ENCODE measurements at regions not wholly inside any gene's neighbourhood (a gene's known extent, or its start where the extent isn't known, plus 50 kb on each side); places are given as distances from the start of the nearest gene placed in this dataset.

DNA sequence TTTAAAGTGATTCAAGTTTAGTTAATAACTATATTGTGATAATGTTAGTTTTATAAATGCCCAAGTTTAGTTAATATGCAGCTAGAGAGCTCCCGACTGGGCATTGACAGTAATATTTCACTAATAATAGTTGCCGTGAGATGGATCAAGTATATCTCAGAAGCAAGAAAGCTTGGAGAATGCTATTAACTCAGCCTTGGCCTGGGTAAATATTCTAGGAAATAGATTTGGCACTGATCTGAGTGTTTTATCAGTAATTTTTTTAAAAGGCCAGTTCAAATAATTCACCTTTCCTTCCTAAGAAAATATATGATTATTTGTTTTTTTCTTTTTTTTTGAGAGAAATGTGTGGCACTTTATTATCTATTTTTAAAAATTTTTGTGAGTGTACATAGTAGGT lies 305.3 kb downstream of the CSNK1G3 start:
- peaks cover 14% of the 10 kb centered on the region for H3K4me1 ChIP-seq (ENCODE audit: control insufficient read depth, insufficient read depth, low read length, poor library complexity, severe bottlenecking)
- no peaks in the 10 kb centered on the region for H3K36me3 ChIP-seq (ENCODE audit: control insufficient read depth, insufficient read depth, low read length)
- no peaks in the 10 kb centered on the region for H3K9me3 ChIP-seq (ENCODE audit: control insufficient read depth, low read length)
- WGBS, 2 experiments (ENCODE audit: insufficient coverage in 2 of 2), result 83% methylated on average over 1 of the region's 2 CpGs; no CpG with 5 or more reads in 1 of the 2 experiments
- no peak overlapping the region for H3K4me3 ChIP-seq (ENCODE audit: extremely low read depth, insufficient read depth, low read length, poor library complexity, severe bottlenecking)
- no peak overlapping the region for H3K27ac ChIP-seq (ENCODE audit: low read depth, low read length, severe bottlenecking)

DNA sequence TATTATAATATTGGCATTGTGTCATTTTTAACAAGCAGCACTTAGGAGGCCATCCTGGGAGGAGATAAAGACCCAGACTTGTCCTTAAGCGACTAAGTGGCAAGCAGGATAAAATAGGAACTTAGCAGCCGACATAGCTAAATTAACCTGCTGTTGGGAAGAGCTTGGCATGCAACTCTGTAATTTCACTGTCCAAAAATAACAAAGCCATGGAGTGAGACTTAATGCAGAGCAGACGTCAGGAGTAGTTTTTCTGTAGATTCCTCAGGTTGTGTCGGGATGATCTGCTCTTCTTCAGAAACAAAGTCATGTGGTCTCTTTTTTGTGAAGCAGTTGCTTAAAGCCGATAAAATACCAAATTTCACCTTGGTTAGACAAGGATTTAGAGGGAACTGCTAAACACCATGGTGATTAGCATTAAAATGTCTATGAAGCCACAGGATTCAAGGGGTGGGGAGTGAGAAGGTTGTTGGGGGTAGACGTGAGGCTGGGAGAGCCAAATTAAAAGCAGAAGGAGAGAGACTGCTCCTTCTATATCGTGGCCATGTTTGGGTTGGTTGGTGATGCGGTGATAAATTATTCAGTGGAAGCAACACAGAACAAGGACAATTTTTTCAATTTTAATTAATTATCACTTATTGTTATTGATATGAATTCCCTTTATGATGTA lies 303.0 kb downstream of the CSNK1G3 start:
- Histone ChIP-seq H3K9me3 (ENCODE audit: control insufficient read depth, low read length) (no peaks in the 10 kb centered on the region), H3K27ac (ENCODE audit: low read depth, low read length, severe bottlenecking) (peak overlapping the region; percentile 93), H3K4me1 (ENCODE audit: control insufficient read depth, insufficient read depth, low read length, poor library complexity, severe bottlenecking) (peaks cover 29% of the 10 kb centered on the region), H3K4me3 (ENCODE audit: extremely low read depth, insufficient read depth, low read length, poor library complexity, severe bottlenecking) (no peak overlapping the region), H3K36me3 (ENCODE audit: control insufficient read depth, insufficient read depth, low read length) (no peaks in the 10 kb centered on the region)
- 46 to 51% methylated on average over 4 of the region's 8 CpGs for WGBS, 2 experiments (ENCODE audit: insufficient coverage in 2 of 2)

DNA sequence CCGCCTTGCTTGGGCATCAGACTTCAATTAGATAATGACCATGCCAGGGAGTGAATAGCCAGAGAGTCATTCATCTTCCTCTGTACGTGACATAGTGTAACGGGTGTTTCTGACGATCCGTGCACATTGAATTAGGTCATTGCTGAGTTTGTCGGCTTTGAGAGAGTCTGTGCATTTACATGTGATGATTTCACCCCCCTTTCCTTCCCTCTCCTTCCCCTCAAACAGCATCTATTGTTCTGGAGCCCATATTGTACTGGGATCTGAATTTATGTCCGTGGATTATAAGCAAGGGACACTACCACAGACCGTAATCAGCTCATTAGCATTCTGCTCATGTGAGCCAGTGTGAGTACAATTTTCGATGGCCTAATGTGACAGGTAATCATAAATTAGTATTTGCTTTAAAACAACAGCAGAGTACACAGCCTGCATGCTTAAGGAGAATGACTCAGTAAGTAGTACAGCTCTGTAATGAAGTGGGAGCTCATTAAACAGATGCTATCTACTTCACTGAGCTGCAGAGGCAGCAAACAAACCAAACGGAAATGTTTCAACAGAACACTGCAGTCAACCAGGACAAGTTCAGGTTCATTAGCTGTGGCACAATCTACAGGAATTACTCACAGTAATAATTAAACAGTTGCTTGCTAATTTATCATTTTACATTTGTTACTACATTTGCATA lies 302.1 kb downstream of the CSNK1G3 start:
- Histone ChIP-seq H3K9me3 (ENCODE audit: control insufficient read depth, low read length) (no peaks in the 10 kb centered on the region), H3K4me3 (ENCODE audit: extremely low read depth, insufficient read depth, low read length, poor library complexity, severe bottlenecking) (no peak overlapping the region), H3K4me1 (ENCODE audit: control insufficient read depth, insufficient read depth, low read length, poor library complexity, severe bottlenecking) (peaks cover 32% of the 10 kb centered on the region), H3K36me3 (ENCODE audit: control insufficient read depth, insufficient read depth, low read length) (no peaks in the 10 kb centered on the region), H3K27ac (ENCODE audit: low read depth, low read length, severe bottlenecking) (peak overlapping the region; percentile 93)
- 36% methylated on average over 3 of the region's 10 CpGs; no CpG with 5 or more reads in 1 of the 2 experiments for WGBS, 2 experiments (ENCODE audit: insufficient coverage in 2 of 2)

DNA sequence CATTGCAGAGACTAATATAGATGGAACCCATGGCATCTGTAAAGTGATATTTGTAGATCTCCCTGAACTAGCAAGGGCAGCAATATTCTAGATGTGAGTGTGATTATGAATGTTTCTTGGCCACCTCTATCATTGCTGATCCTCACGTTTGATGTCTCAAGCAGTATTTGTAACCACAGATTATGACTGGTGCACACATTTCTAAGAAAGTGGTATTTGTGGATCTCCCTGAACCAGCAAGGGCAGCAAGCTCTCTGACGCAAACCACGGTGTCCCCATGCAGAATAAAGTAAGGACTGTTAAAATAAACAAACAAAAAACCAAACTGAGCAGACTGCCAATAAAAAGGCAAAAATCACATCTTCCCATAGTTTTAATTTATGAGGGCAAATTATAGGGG lies 301.3 kb downstream of the CSNK1G3 start:
- peaks cover 40% of the 10 kb centered on the region for H3K4me1 ChIP-seq (ENCODE audit: control insufficient read depth, insufficient read depth, low read length, poor library complexity, severe bottlenecking)
- no peaks in the 10 kb centered on the region for H3K36me3 ChIP-seq (ENCODE audit: control insufficient read depth, insufficient read depth, low read length)
- no peaks in the 10 kb centered on the region for H3K9me3 ChIP-seq (ENCODE audit: control insufficient read depth, low read length)
- peak overlapping the region; percentile 93 for H3K27ac ChIP-seq (ENCODE audit: low read depth, low read length, severe bottlenecking)
- H3K4me3 ChIP-seq (ENCODE audit: extremely low read depth, insufficient read depth, low read length, poor library complexity, severe bottlenecking), result no peak overlapping the region
- WGBS, 2 experiments (ENCODE audit: insufficient coverage in 2 of 2), result 83 to 100% methylated on average over 1 of the region's 3 CpGs

DNA sequence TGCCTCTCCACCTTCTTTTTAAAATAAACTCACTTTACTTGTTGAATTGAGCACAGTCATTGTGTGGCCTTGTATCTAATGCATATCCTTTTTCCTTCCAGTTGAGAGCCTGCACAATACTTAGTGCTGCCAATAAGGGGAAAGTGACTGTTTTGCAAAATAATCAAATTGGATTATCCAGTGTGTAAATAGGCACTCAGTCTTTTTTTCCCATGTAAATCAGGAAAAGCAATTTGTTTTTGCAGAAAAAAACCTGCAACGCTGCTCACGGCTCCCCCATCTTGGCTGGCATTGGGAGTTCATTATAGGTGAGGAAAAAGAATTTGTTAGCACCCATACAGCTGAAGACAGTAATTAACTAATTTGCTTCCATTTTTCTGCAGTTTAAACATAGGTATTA lies 299.9 kb downstream of the CSNK1G3 start:
- H3K4me1 ChIP-seq (ENCODE audit: control insufficient read depth, insufficient read depth, low read length, poor library complexity, severe bottlenecking), result peaks cover 54% of the 10 kb centered on the region

DNA sequence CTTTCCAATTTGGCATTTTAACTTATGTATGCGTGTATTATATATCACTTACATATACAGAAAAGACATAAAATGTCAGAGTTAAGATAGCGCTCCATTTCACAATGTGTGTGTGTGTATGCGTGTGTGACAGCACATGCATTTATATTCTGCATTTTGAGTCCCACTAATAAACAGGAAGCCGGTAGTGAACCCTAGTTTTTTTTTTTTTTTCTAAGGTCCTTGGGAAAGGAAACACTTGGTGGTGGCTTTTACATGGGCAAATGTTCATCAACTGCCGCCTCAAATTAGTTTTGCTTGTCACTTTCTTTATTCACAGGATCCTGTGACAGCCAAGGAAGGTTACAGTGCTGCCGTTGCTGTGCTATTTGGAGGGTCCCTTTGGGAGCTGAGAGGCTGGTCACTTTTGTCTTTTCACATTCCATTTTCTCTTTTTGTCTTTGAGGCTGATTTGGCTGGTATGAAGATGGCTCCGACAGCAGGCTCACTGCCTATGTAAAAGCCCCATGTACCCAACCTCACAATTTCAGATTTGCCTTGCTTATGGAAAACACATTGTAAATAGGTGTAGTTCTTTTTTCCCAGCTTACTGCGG lies 298.9 kb downstream of the CSNK1G3 start:
- peaks cover 59% of the 10 kb centered on the region for H3K4me1 ChIP-seq (ENCODE audit: control insufficient read depth, insufficient read depth, low read length, poor library complexity, severe bottlenecking)
- H3K4me3 ChIP-seq (ENCODE audit: extremely low read depth, insufficient read depth, low read length, poor library complexity, severe bottlenecking), result no peak overlapping the region
- H3K9me3 ChIP-seq (ENCODE audit: control insufficient read depth, low read length), result no peaks in the 10 kb centered on the region
- 57 to 100% methylated on average over 1 of the region's 8 CpGs for WGBS, 2 experiments (ENCODE audit: insufficient coverage in 2 of 2)
- no peaks in the 10 kb centered on the region for H3K36me3 ChIP-seq (ENCODE audit: control insufficient read depth, insufficient read depth, low read length)
- H3K27ac ChIP-seq (ENCODE audit: low read depth, low read length, severe bottlenecking), result peak overlapping the region; percentile 62

More for the DNA sequence above, 299.9 kb downstream of the CSNK1G3 start:
- H3K4me3 ChIP-seq (ENCODE audit: extremely low read depth, insufficient read depth, low read length, poor library complexity, severe bottlenecking), result no peak overlapping the region
- no CpG with 5 or more reads among the region's 2 CpGs for WGBS, 2 experiments (ENCODE audit: insufficient coverage in 2 of 2)
- H3K9me3 ChIP-seq (ENCODE audit: control insufficient read depth, low read length), result no peaks in the 10 kb centered on the region
- H3K36me3 ChIP-seq (ENCODE audit: control insufficient read depth, insufficient read depth, low read length), result no peaks in the 10 kb centered on the region
- H3K27ac ChIP-seq (ENCODE audit: low read depth, low read length, severe bottlenecking), result no peak overlapping the region

DNA sequence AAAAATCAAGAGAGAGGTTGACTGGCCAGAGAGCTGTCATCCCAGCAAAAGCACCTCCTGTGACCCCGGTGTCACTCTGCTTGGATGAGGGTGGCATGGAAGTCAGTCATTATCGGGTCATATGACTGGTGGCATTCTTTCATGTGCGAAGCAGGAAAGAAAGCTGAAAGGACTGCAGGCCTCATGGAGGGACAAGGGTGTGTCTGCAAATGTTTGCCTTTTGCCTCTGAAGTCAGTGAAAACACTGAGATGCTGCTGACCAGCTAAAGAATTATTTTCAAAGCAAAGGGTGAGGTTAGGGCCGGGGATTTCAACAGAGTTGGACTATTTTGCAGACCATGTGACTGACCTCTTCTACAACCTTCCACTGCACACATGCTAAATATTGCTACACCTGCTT lies 298.3 kb downstream of the CSNK1G3 start:
- WGBS, 2 experiments (ENCODE audit: insufficient coverage in 2 of 2), result 26 to 37% methylated on average over 3 of the region's 4 CpGs

DNA sequence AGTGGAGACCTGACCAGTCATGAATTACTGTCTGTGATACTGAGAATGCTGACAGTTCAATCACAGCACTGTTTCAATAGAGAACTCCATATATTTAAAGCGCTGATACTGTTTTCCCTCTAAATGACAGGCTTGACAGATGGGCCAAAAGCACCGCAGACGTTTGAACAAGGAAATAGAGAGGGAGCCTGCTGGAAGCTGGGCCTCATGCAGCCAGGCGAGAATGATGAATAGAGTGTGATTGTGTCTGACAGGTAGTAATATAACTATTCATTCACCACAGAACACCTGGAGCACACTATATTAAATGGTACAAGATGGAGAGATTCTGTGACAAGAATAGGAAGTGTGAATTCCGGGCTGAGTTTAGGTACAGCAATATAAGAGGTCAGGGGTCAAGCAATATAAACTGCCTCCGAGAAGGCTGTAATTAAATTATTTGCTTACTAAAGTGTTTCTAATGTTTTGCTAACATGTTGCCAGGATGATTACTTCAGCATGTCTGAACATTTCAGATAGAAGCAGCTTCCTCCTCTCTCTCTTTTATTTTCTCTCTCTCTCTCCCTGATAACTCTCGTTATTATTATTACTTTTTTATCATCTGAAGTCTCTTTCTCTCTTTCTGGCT lies 297.7 kb downstream of the CSNK1G3 start:
- H3K36me3 ChIP-seq (ENCODE audit: control insufficient read depth, insufficient read depth, low read length), result no peaks in the 10 kb centered on the region
- peak overlapping the region; percentile 62 for H3K27ac ChIP-seq (ENCODE audit: low read depth, low read length, severe bottlenecking)
- peaks cover 54% of the 10 kb centered on the region for H3K4me1 ChIP-seq (ENCODE audit: control insufficient read depth, insufficient read depth, low read length, poor library complexity, severe bottlenecking)
- WGBS, 2 experiments (ENCODE audit: insufficient coverage in 2 of 2), result 63 to 92% methylated on average over 2 to 4 of the region's 7 CpGs
- no peaks in the 10 kb centered on the region for H3K9me3 ChIP-seq (ENCODE audit: control insufficient read depth, low read length)
- no peak overlapping the region for H3K4me3 ChIP-seq (ENCODE audit: extremely low read depth, insufficient read depth, low read length, poor library complexity, severe bottlenecking)

More for the DNA sequence above, 298.3 kb downstream of the CSNK1G3 start:
- no peak overlapping the region for H3K4me3 ChIP-seq (ENCODE audit: extremely low read depth, insufficient read depth, low read length, poor library complexity, severe bottlenecking)
- peak overlapping the region; percentile 62 for H3K27ac ChIP-seq (ENCODE audit: low read depth, low read length, severe bottlenecking)
- H3K4me1 ChIP-seq (ENCODE audit: control insufficient read depth, insufficient read depth, low read length, poor library complexity, severe bottlenecking), result peaks cover 59% of the 10 kb centered on the region
- H3K9me3 ChIP-seq (ENCODE audit: control insufficient read depth, low read length), result no peaks in the 10 kb centered on the region
- H3K36me3 ChIP-seq (ENCODE audit: control insufficient read depth, insufficient read depth, low read length), result no peaks in the 10 kb centered on the region

DNA sequence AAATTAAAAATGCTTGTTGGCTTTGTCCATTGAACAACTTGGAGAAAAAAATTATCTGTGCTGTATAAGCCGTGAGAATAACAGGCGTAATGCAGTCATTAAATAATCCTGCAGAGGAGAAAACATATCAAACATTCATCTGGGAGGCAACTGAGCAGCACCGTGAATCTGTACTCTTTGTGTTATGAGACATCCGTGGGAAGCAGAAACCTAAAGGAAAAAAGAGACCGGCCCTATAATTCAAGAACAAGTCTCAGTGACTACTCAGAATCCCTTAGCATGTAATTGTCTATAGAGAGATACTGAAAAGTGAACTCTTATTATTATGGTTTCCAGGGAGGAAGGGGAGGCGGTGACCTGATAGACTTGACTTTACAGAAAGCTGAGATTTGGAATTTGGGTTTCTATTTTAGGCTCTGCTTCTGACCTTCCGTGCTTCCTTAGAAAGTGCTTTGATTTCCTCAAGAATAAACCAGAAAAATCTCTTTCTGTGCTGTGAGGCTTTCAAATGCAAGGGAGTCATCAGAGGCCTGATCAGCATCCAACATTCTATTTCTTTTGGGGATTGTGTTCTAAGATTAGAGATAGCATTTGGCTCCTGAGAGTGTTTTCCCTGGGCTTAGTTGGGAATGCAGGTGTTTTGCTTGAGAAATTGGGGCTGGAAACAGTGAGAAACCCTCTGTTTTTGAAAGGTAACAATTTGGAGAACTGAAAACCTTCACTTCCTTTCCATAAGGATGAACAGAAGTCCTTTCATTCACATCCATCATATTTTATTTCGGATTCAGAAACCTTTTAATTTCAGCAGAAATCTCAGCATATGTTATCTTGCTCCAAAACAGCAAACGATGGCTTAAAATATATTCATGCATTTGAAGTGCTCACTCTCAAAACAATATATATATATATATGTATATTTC lies 296.7 kb downstream of the CSNK1G3 start:
- Histone ChIP-seq H3K36me3 (ENCODE audit: control insufficient read depth, insufficient read depth, low read length) (no peaks in the 10 kb centered on the region), H3K4me1 (ENCODE audit: control insufficient read depth, insufficient read depth, low read length, poor library complexity, severe bottlenecking) (peaks cover 48% of the 10 kb centered on the region), H3K4me3 (ENCODE audit: extremely low read depth, insufficient read depth, low read length, poor library complexity, severe bottlenecking) (no peak overlapping the region), H3K9me3 (ENCODE audit: control insufficient read depth, low read length) (no peaks in the 10 kb centered on the region), H3K27ac (ENCODE audit: low read depth, low read length, severe bottlenecking) (peak overlapping the region; percentile 63)
- 40 to 70% methylated on average over 1 to 4 of the region's 9 CpGs for WGBS, 2 experiments (ENCODE audit: insufficient coverage in 2 of 2)
